AG10803 (cell line): ENCODE measurements at regions not wholly inside any gene's neighbourhood (a gene's known extent, or its start where the extent isn't known, plus 50 kb on each side); places are given as distances from the start of the nearest gene placed in this dataset.
"Not testable (repeated sequence)": the region's sequence is repeated elsewhere in the genome, so short reads cannot be mapped to it uniquely, and the experiment has no call there.

Experiments used
- DNase-seq: peaks from one replicate; pipeline ENCODE4 v3.0.0; 2010; ENCODE audit warnings: low read depth
- H3K4me3 ChIP-seq: 2 replicates; pipeline ENCODE4 v1.5.1; 2011; ENCODE audit warnings: mild to moderate bottlenecking, low read length, control low read depth
- CTCF ChIP-seq: conservative IDR thresholded peaks from 2 replicates; pipeline ENCODE4 v1.5.1; 2011; ENCODE audit warnings: mild to moderate bottlenecking, low read length, control low read depth, inconsistent platforms

- no peak for TF ChIP-seq CTCF
- DNase-seq = no peak
- no peak overlapping the region for H3K4me3 ChIP-seq
Observed at GRCh38 chr1:191504999-191505398, 653.3 kb upstream of the RGS18 start.

GRCh38 chr1:191508239-191508638, 650.0 kb upstream of the RGS18 start:
- no peak overlapping the region for H3K4me3 ChIP-seq

GRCh38 chr1:191511480-191511879, 646.8 kb upstream of the RGS18 start:
- not testable (repeated sequence) for H3K4me3 ChIP-seq, DNase-seq

More at GRCh38 chr1:191508239-191508638, 650.0 kb upstream of the RGS18 start:
- no peak for TF ChIP-seq CTCF
- no peak for DNase-seq

- no peak for TF ChIP-seq CTCF
- H3K4me3 ChIP-seq = no peak overlapping the region
- DNase-seq = no peak
Observed at GRCh38 chr1:191517826-191518225, 640.4 kb upstream of the RGS18 start.

- no peak for DNase-seq
- TF ChIP-seq CTCF = no peak
- H3K4me3 ChIP-seq = no peak overlapping the region
Observed at GRCh38 chr1:191519519-191519918, 638.7 kb upstream of the RGS18 start.

GRCh38 chr1:191520345-191520744, 637.9 kb upstream of the RGS18 start:
- no peak for DNase-seq
- no peak overlapping the region for H3K4me3 ChIP-seq
- TF ChIP-seq CTCF = no peak

GRCh38 chr1:191525944-191526343, 632.3 kb upstream of the RGS18 start:
- DNase-seq = not testable (repeated sequence)

GRCh38 chr1:191528275-191528674, 630.0 kb upstream of the RGS18 start:
- no peak overlapping the region for H3K4me3 ChIP-seq
- no peak for DNase-seq
- TF ChIP-seq CTCF = no peak

More at GRCh38 chr1:191525944-191526343, 632.3 kb upstream of the RGS18 start:
- not testable (repeated sequence) for H3K4me3 ChIP-seq
